Osteocyte (in vitro differentiated cells): ENCODE measurements at regions not wholly inside any gene's neighbourhood (a gene's known extent, or its start where the extent isn't known, plus 50 kb on each side); places are given as distances from the start of the nearest gene placed in this dataset.

ENCODE experiments used
- DNase-seq: peaks from one replicate; pipeline ENCODE4 v3.0.0; 2021; ENCODE audit warnings: mixed read lengths; ENCODE audit not compliant: unreplicated experiment; ENCODE audit errors: extremely low spot score
- H3K27ac Mint-ChIP-seq: one replicate; pipeline ENCODE4 v1.8.0; 2021; ENCODE audit warnings: mild to moderate bottlenecking, mixed read lengths; ENCODE audit not compliant: unreplicated experiment
- H3K27me3 Mint-ChIP-seq: one replicate; pipeline ENCODE4 v1.8.0; 2021; ENCODE audit warnings: mixed read lengths; ENCODE audit not compliant: unreplicated experiment
- H3K36me3 Mint-ChIP-seq: one replicate; pipeline ENCODE4 v1.8.0; 2021; ENCODE audit warnings: mixed read lengths; ENCODE audit not compliant: unreplicated experiment
- H3K4me1 Mint-ChIP-seq: one replicate; pipeline ENCODE4 v1.8.0; 2021; ENCODE audit warnings: mixed read lengths; ENCODE audit not compliant: unreplicated experiment
- H3K4me3 Mint-ChIP-seq: one replicate; pipeline ENCODE4 v1.8.0; 2021; ENCODE audit warnings: mild to moderate bottlenecking, moderate library complexity, mixed read lengths; ENCODE audit not compliant: unreplicated experiment
- H3K9me3 Mint-ChIP-seq: one replicate; pipeline ENCODE4 v1.8.0; 2021; ENCODE audit warnings: mixed read lengths; ENCODE audit not compliant: unreplicated experiment
- TF ChIP-seq, protein P1 (sequence below): fragments of 200-600 bp; sonication (generic); IDR thresholded peaks from 2 replicates; pipeline ENCODE4 v1.5.0; 2021; ENCODE audit warnings: antibody characterized with exemption, mild to moderate bottlenecking, moderate library complexity

DNA sequence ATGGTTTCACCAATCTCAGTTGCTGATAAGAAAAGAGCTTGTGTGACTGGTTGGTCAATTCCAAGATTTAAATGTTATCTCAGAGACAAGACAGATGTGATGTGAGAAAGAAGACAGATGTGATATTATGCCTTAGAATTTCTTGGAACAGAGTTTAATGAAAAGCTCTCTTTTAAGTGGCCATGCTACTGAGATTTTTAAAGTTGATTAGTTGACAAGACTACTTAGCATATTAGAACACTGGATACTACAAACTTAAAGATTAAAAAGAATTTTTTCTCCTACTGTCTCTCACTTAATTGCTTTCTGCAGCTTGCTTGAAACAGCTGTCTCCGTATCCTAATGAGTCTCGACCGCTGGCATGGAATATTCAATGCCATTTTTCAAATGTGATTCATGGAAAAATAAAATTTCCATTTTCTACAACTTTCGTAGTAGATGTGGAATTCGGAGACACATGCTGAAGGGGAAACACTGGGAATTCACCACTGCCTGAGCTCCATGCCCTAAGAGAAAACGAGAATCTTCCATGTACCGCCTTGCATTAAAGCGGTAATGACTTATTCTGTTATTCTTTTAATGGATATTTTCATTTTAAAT is 634.2 kb upstream of the SETBP1 start:
- DNase-seq: no peak
- Mint-ChIP-seq H3K4me1 (peaks cover 6% of the 10 kb centered on the region), H3K27ac (no peak overlapping the region), H3K36me3 (no peaks in the 10 kb centered on the region), H3K4me3 (no peak overlapping the region), H3K27me3 (peaks cover 14% of the 10 kb centered on the region), H3K9me3 (no peaks in the 10 kb centered on the region)
- TF ChIP-seq, protein P1, sequence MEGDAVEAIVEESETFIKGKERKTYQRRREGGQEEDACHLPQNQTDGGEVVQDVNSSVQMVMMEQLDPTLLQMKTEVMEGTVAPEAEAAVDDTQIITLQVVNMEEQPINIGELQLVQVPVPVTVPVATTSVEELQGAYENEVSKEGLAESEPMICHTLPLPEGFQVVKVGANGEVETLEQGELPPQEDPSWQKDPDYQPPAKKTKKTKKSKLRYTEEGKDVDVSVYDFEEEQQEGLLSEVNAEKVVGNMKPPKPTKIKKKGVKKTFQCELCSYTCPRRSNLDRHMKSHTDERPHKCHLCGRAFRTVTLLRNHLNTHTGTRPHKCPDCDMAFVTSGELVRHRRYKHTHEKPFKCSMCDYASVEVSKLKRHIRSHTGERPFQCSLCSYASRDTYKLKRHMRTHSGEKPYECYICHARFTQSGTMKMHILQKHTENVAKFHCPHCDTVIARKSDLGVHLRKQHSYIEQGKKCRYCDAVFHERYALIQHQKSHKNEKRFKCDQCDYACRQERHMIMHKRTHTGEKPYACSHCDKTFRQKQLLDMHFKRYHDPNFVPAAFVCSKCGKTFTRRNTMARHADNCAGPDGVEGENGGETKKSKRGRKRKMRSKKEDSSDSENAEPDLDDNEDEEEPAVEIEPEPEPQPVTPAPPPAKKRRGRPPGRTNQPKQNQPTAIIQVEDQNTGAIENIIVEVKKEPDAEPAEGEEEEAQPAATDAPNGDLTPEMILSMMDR: no peak

GRCh38 chr18:44047585-44047984 is 633.1 kb upstream of the SETBP1 start:
- TF ChIP-seq, protein P1: no peak
- Mint-ChIP-seq H3K27me3 (peaks cover 9% of the 10 kb centered on the region), H3K9me3 (no peaks in the 10 kb centered on the region), H3K36me3 (no peaks in the 10 kb centered on the region), H3K4me3 (no peak overlapping the region), H3K27ac (no peak overlapping the region), H3K4me1 (peaks cover 6% of the 10 kb centered on the region)
- DNase-seq: no peak

GRCh38 chr18:44048435-44048834 is 632.3 kb upstream of the SETBP1 start:
- Mint-ChIP-seq H3K4me1 (peaks cover 6% of the 10 kb centered on the region), H3K36me3 (no peaks in the 10 kb centered on the region), H3K9me3 (no peaks in the 10 kb centered on the region), H3K27ac (no peak overlapping the region), H3K4me3 (no peak overlapping the region), H3K27me3 (peaks cover 6% of the 10 kb centered on the region)
- DNase-seq: no peak
- TF ChIP-seq, protein P1: no peak

DNA sequence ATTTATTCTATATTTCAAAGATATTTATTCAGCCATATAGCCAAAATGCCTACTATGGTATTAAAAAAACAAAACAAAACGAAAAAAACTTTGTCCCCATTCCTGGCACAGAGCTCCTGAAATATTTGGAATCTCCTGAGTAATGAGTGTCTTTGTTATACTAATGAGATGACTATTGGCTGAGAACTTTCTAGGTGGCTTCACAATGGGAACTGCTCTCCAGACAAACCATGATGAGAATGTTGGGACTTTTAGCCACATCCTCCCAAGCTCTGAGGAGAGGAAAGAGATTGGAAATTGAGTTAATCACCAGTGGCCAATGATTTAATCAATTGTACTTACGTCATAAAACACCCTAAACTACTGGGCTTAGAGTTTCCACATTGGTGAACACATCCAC is 631.8 kb upstream of the SETBP1 start:
- DNase-seq: no peak
- no peak overlapping the region for H3K4me3 Mint-ChIP-seq
- H3K36me3 Mint-ChIP-seq: no peaks in the 10 kb centered on the region
- no peaks in the 10 kb centered on the region for H3K9me3 Mint-ChIP-seq
- H3K4me1 Mint-ChIP-seq: peaks cover 6% of the 10 kb centered on the region
- TF ChIP-seq, protein P1: no peak
- H3K27me3 Mint-ChIP-seq: peaks cover 6% of the 10 kb centered on the region
- H3K27ac Mint-ChIP-seq: no peak overlapping the region

GRCh38 chr18:44051026-44051425 is 629.7 kb upstream of the SETBP1 start:
- Mint-ChIP-seq H3K4me1 (peaks cover 6% of the 10 kb centered on the region), H3K4me3 (no peak overlapping the region), H3K36me3 (no peaks in the 10 kb centered on the region), H3K27ac (no peak overlapping the region), H3K9me3 (no peaks in the 10 kb centered on the region), H3K27me3 (peaks cover 6% of the 10 kb centered on the region)
- DNase-seq: no peak
- TF ChIP-seq, protein P1: no peak
